Stimulated activated CD4-positive, alpha-beta T cell treated with anti-CD3 and anti-CD28 coated beads, TNF-alpha, amount 100 ng/mL, for 24 hours (primary cell): ENCODE measurements at regions not wholly inside any gene's neighbourhood (a gene's known extent, or its start where the extent isn't known, plus 50 kb on each side); places are given as distances from the start of the nearest gene placed in this dataset.

Experiments used
- DNase-seq, 3 experiments: peaks; one replicate each; pipeline ENCODE4 v3.0.0-alpha.2; 2020; ENCODE audit warnings: low read depth in 3 of 3

- no peak for DNase-seq
Measured at GRCh38 chr20:54272901-54273488, 65.1 kb downstream of the PFDN4 start.

GRCh38 chr20:54275359-54276111 lies 67.6 kb downstream of the PFDN4 start:
- DNase-seq: no peak

GRCh38 chr20:54276577-54277169 lies 68.8 kb downstream of the PFDN4 start:
- DNase-seq: no peak

- no peak for DNase-seq
Measured at GRCh38 chr20:54278262-54278661, 70.4 kb downstream of the PFDN4 start.

GRCh38 chr20:54282625-54283024 lies 74.7 kb downstream of the PFDN4 start:
- no peak for DNase-seq

GRCh38 chr20:54283253-54283652 lies 75.4 kb downstream of the PFDN4 start:
- no peak for DNase-seq

GRCh38 chr20:54284928-54285704 lies 77.2 kb downstream of the PFDN4 start:
- peak in 2 of 3 experiments; percentile 12 to 37 for DNase-seq

GRCh38 chr20:54290636-54291035 lies 82.7 kb downstream of the PFDN4 start:
- DNase-seq: no peak

GRCh38 chr20:54291339-54292010 lies 83.6 kb downstream of the PFDN4 start:
- DNase-seq: no peak

GRCh38 chr20:54292185-54292584 lies 84.3 kb downstream of the PFDN4 start:
- DNase-seq: no peak

GRCh38 chr20:54293526-54293925 lies 85.6 kb downstream of the PFDN4 start:
- no peak for DNase-seq

GRCh38 chr20:54294094-54294493 lies 86.2 kb downstream of the PFDN4 start:
- no peak for DNase-seq

- no peak for DNase-seq
Measured at GRCh38 chr20:54295686-54296085, 87.8 kb downstream of the PFDN4 start.

GRCh38 chr20:54305421-54305820 lies 97.5 kb downstream of the PFDN4 start:
- no peak for DNase-seq

- no peak for DNase-seq
Measured at GRCh38 chr20:54306985-54307710, 99.3 kb downstream of the PFDN4 start.

- DNase-seq: no peak
Measured at GRCh38 chr20:54308804-54309203, 100.9 kb downstream of the PFDN4 start.

- DNase-seq: no peak
Measured at GRCh38 chr20:54318892-54319291, 111.0 kb downstream of the PFDN4 start.

GRCh38 chr20:54320148-54320607 lies 112.3 kb downstream of the PFDN4 start:
- no peak for DNase-seq

GRCh38 chr20:54321352-54322087 lies 113.6 kb downstream of the PFDN4 start:
- no peak for DNase-seq

GRCh38 chr20:54323227-54323734 lies 115.4 kb downstream of the PFDN4 start:
- DNase-seq: no peak
